ENCODE measurements at regions not wholly inside any gene's neighbourhood (a gene's known extent, or its start where the extent isn't known, plus 50 kb on each side); places are given as distances from the start of the nearest gene placed in this dataset.

- no peak for TF ChIP-seq ZBTB8A (tag by site-specific recombination; IDR thresholded peaks at IDR 0.05)
- no peak for TF ChIP-seq IKZF3 (tag by site-specific recombination; IDR thresholded peaks at IDR 0.05)
- no peak for TF ChIP-seq ZNF24 (tag by site-specific recombination; IDR thresholded peaks at IDR 0.05)
- TF ChIP-seq ZBTB20 (tag by site-specific recombination; IDR thresholded peaks at IDR 0.05): no peak
- TF ChIP-seq YY1 (tag by site-specific recombination; IDR thresholded peaks at IDR 0.05): no peak
- TF ChIP-seq ZNF280C (tag by site-specific recombination; IDR thresholded peaks at IDR 0.05): no peak
- TF ChIP-seq ZNF645 (tag by site-specific recombination; IDR thresholded peaks at IDR 0.05): no peak
- no peak for TF ChIP-seq CTCF (tag by site-specific recombination; IDR thresholded peaks at IDR 0.05)
- no peak for TF ChIP-seq ZBTB1 (tag by site-specific recombination; IDR thresholded peaks at IDR 0.05)
- TF ChIP-seq PATZ1 (tag by site-specific recombination; IDR thresholded peaks at IDR 0.05): no peak
Observed at GRCh38 chr6:159438106-159438505, 254.9 kb downstream of the SOD2 start.

Measured in HEK293 (cell line).